KMS-11 (cell line): ENCODE measurements at regions not wholly inside any gene's neighbourhood (a gene's known extent, or its start where the extent isn't known, plus 50 kb on each side); places are given as distances from the start of the nearest gene placed in this dataset.

ENCODE experiments used
- H2AFZ ChIP-seq: fragments of 200-600 bp; sonication (generic); 2 replicates; pipeline ENCODE4 v1.6.1; 2016; ENCODE audit warnings: antibody characterized with exemption, mixed run types, low read depth
- H3K27ac ChIP-seq: fragments of 200-600 bp; sonication (generic); 2 replicates; pipeline ENCODE4 v1.6.1; 2016; ENCODE audit warnings: mild to moderate bottlenecking, mixed run types
- H3K27me3 ChIP-seq: fragments of 200-600 bp; sonication (generic); 2 replicates; pipeline ENCODE4 v1.6.1; 2017; ENCODE audit warnings: mild to moderate bottlenecking, low read depth, mixed run types, moderate library complexity; ENCODE audit not compliant: insufficient read depth
- H3K36me3 ChIP-seq: fragments of 200-600 bp; sonication (generic); 2 replicates; pipeline ENCODE4 v1.6.1; 2017; ENCODE audit warnings: mild to moderate bottlenecking, mixed run types; ENCODE audit not compliant: insufficient read depth
- H3K4me1 ChIP-seq: fragments of 200-600 bp; sonication (generic); 2 replicates; pipeline ENCODE4 v1.6.1; 2016; ENCODE audit warnings: mild to moderate bottlenecking, low read depth, mixed run types; ENCODE audit not compliant: poor library complexity, severe bottlenecking
- H3K4me2 ChIP-seq: fragments of 200-600 bp; sonication (generic); 2 replicates; pipeline ENCODE4 v1.7.0; 2016; ENCODE audit warnings: mild to moderate bottlenecking, mixed run types
- H3K4me3 ChIP-seq: fragments of 200-600 bp; sonication (generic); IDR thresholded peaks from 2 replicates; pipeline ENCODE4 v1.6.1; 2017; ENCODE audit warnings: low read depth, low read length, mixed read lengths; ENCODE audit not compliant: insufficient read depth
- H3K79me2 ChIP-seq: fragments of 200-600 bp; sonication (generic); 2 replicates; pipeline ENCODE4 v1.6.1; 2016; ENCODE audit warnings: low read depth, mixed run types; ENCODE audit not compliant: insufficient read depth
- H3K9ac ChIP-seq: fragments of 200-600 bp; sonication (generic); 2 replicates; pipeline ENCODE4 v1.6.1; 2016; ENCODE audit warnings: mild to moderate bottlenecking, mixed run types
- H4K20me1 ChIP-seq: fragments of 200-600 bp; sonication (generic); 2 replicates; pipeline ENCODE4 v1.6.1; 2016; ENCODE audit warnings: mild to moderate bottlenecking, mixed run types; ENCODE audit not compliant: insufficient read depth
- CTCF ChIP-seq: fragments of 200-600 bp; sonication (generic); conservative IDR thresholded peaks from 2 replicates; pipeline ENCODE4 v1.6.1; 2017; ENCODE audit warnings: low read depth, mild to moderate bottlenecking, antibody characterized with exemption, low read length, moderate library complexity, mixed read lengths

- TF ChIP-seq CTCF = no peak
- Histone ChIP-seq H3K27ac (no peak overlapping the region), H3K27me3 (no peaks in the 10 kb centered on the region), H3K4me1 (no peaks in the 10 kb centered on the region), H4K20me1 (no peaks in the 10 kb centered on the region), H3K4me3 (no peak overlapping the region), H3K36me3 (no peaks in the 10 kb centered on the region), H3K79me2 (no peaks in the 10 kb centered on the region), H3K9ac (no peak overlapping the region), H2AFZ (no peak overlapping the region), H3K4me2 (no peak overlapping the region)
Observed at GRCh38 chr11:130647371-130647770, 198.9 kb downstream of the ADAMTS15 start.

GRCh38 chr11:130649801-130650200 is 201.4 kb downstream of the ADAMTS15 start:
- Histone ChIP-seq H3K36me3 (no peaks in the 10 kb centered on the region), H3K27me3 (no peaks in the 10 kb centered on the region), H3K9ac (no peak overlapping the region), H3K79me2 (no peaks in the 10 kb centered on the region), H3K27ac (no peak overlapping the region), H2AFZ (no peak overlapping the region), H3K4me3 (no peak overlapping the region), H4K20me1 (no peaks in the 10 kb centered on the region), H3K4me1 (no peaks in the 10 kb centered on the region), H3K4me2 (no peak overlapping the region)
- TF ChIP-seq CTCF = no peak

DNA sequence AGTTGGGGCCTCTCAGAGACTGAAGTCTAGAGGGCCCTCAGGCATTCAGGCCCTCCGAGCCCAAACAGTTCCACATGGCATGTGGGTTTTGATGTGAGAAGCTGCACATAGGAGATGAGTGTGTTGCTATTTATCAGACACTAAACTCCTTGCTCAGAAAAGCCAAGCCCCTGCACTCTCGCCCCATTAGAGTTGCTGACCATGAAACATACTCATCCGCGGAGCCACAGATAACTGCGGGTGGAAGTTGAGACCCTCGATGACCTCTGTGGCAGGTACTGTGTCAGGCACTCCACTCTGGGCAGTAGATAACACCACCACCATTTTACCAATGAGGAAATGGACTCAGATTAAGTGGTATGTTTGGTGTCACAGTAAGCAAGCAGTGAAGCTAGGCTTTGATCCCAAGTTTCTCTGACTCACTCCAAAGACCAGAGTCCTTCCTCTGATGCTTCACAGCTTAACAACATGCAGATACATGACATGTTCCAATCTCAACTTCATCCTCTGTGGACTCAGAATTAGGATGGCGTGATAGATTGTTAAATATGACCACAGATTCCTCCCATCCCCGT is 202.1 kb downstream of the ADAMTS15 start:
- Histone ChIP-seq H3K27ac (no peak overlapping the region), H3K4me1 (no peaks in the 10 kb centered on the region)

DNA sequence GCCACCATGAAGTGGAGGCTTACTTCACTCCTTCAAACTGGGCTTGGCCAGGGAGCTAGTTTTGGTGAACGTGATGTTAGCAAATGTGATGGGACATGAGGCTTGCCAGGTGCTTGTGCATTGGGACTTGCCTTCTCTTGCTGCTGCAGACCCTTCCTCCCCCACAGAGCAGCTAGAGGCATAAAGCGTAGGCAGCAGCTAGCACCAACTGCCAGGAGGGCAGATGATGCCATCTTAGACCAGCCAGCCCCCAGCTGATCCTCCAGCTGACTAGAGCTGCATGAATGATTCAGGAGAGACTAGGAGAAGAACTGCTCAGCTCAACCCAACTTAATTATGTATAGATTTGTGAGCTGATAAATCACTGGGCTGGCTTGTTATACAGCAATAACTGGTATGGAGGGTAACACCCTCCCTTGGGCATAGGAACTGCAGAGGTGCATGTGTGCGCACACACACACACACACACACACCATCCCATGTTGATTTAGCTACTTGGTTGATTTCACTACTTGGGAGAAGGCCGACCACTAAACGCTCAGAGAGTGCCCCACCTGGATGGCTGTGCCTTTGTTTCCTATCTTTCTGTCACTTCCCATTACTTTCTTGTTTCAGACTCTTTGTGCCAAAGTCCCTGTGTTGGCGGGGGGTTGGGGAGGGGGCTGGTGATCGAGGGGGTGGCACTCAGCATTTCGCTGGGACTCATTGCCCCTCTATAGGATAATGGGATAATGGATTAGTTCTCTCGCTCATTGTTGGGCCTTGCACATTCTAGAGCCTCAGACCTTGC is 202.8 kb downstream of the ADAMTS15 start:
- no peaks in the 10 kb centered on the region for H4K20me1 ChIP-seq
- H3K79me2 ChIP-seq = no peaks in the 10 kb centered on the region
- H3K27me3 ChIP-seq = no peaks in the 10 kb centered on the region
- no peak overlapping the region for H3K9ac ChIP-seq
- H3K36me3 ChIP-seq = no peaks in the 10 kb centered on the region
- no peaks in the 10 kb centered on the region for H3K4me1 ChIP-seq
- H3K4me2 ChIP-seq = no peak overlapping the region
- H3K27ac ChIP-seq = no peak overlapping the region
- H2AFZ ChIP-seq = no peak overlapping the region
- H3K4me3 ChIP-seq = no peak overlapping the region
- no peak for TF ChIP-seq CTCF

More for the DNA sequence above, 202.1 kb downstream of the ADAMTS15 start:
- no peak overlapping the region for H2AFZ ChIP-seq
- H3K4me3 ChIP-seq = no peak overlapping the region
- H3K27me3 ChIP-seq = no peaks in the 10 kb centered on the region
- no peaks in the 10 kb centered on the region for H4K20me1 ChIP-seq
- H3K9ac ChIP-seq = no peak overlapping the region
- H3K36me3 ChIP-seq = no peaks in the 10 kb centered on the region
- no peaks in the 10 kb centered on the region for H3K79me2 ChIP-seq
- H3K4me2 ChIP-seq = no peak overlapping the region
- no peak for TF ChIP-seq CTCF
